Tibial artery (tissue), 4 donors: ENCODE measurements at regions not wholly inside any gene's neighbourhood (a gene's known extent, or its start where the extent isn't known, plus 50 kb on each side); places are given as distances from the start of the nearest gene placed in this dataset.

Experiments
- DNase-seq, 2 donors: peaks; one replicate each; pipeline ENCODE4 v3.0.0-alpha.2; 2019
- H3K27ac ChIP-seq, 2 donors: fragments of 200-600 bp; sonication (generic) in 1 of 2; 1 replicate in 1 of 2; 2 replicates in 1 of 2; pipeline ENCODE4 v1.5.1; 2018 to 2019; ENCODE audit warnings: mild to moderate bottlenecking in 1 of 2
- H3K27me3 ChIP-seq, 2 donors: fragments of 200-600 bp; sonication (generic) in 1 of 2; one replicate each; pipeline versions ENCODE4 v1.5.1 to v1.6.0; 2016 to 2019
- H3K36me3 ChIP-seq, 3 donors: fragments of 200-600 bp; sonication (generic) in 2 of 3; one replicate each; pipeline ENCODE4 v1.5.1; 2016 to 2019; ENCODE audit warnings: mild to moderate bottlenecking in 2 of 3
- H3K4me1 ChIP-seq, 4 donors: fragments of 200-600 bp; sonication (generic) in 2 of 4; 1 replicate in 3 of 4; 2 replicates in 1 of 4; pipeline ENCODE4 v1.5.1; 2016 to 2019
- H3K4me3 ChIP-seq, 2 donors: fragments of 200-600 bp; sonication (generic) in 1 of 2; 1 replicate in 1 of 2; 2 replicates in 1 of 2; pipeline ENCODE4 v1.5.1; 2018 to 2019; ENCODE audit warnings: mild to moderate bottlenecking in 2 of 2
- H3K9me3 ChIP-seq, 3 donors: fragments of 200-600 bp; sonication (generic) in 1 of 3; one replicate each; pipeline ENCODE4 v1.5.1; 2016 to 2019
- intact Hi-C: fragments of 100-400 bp; cut with DNase I; formaldehyde crosslinking; loops from one replicate; pipeline ENCODE4 v1.15.0; 2023; ENCODE audit warnings: low total_unique reads
- TF ChIP-seq, protein P1 (sequence below), 2 experiments: fragments of 200-600 bp in 1 of 2; fragments of 450-650 bp in 1 of 2; IDR thresholded peaks; one replicate each; pipeline ENCODE4 v1.5.1; 2017 to 2019; ENCODE audit warnings: antibody characterized with exemption in 2 of 2, mild to moderate bottlenecking in 1 of 2, moderate library complexity in 1 of 2

DNA sequence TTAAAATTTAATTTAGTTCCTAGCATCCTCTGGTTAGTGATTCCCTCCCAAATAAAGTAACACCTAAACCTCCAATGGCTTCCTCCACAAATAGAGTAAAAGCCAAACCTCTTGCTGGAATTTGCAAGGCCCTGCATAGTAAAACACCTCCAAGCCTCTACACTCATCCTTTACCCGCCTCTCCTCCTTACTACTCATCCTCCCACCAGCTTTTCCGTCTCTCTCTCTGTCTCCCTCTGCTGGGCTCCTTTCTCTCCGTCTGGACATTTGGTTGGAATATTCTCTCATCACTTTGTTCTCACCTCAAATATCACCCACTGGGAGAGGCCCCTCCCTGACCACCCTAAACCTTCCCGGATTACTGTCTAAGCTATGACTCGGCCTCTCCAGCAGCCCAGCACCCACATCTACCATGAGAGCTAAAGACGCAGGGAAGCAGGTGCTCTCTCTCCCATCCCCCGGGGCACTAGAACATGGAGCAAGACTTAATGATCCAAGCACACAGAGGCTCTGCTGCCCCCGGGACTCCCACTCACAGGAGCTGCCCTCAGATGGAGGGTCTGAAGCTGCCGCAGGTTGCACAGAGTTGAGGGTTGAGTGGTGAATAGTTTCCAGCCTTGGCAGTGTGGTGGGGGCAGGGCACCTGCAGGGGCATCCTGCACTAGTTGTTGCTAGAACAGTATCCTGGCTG lies 167.2 kb downstream of the FBXO15 start:
- Histone ChIP-seq H3K4me3 (no peak overlapping the region), H3K9me3 (no peaks in the 10 kb centered on the region), H3K4me1 (peaks cover 0 to 18% (median 1%) of the 10 kb centered on the region in 4 donors), H3K27me3 (no peaks in the 10 kb centered on the region), H3K27ac (no peak overlapping the region), H3K36me3 (no peaks in the 10 kb centered on the region)
- intact Hi-C loops: no loop called here
- TF ChIP-seq, protein P1, sequence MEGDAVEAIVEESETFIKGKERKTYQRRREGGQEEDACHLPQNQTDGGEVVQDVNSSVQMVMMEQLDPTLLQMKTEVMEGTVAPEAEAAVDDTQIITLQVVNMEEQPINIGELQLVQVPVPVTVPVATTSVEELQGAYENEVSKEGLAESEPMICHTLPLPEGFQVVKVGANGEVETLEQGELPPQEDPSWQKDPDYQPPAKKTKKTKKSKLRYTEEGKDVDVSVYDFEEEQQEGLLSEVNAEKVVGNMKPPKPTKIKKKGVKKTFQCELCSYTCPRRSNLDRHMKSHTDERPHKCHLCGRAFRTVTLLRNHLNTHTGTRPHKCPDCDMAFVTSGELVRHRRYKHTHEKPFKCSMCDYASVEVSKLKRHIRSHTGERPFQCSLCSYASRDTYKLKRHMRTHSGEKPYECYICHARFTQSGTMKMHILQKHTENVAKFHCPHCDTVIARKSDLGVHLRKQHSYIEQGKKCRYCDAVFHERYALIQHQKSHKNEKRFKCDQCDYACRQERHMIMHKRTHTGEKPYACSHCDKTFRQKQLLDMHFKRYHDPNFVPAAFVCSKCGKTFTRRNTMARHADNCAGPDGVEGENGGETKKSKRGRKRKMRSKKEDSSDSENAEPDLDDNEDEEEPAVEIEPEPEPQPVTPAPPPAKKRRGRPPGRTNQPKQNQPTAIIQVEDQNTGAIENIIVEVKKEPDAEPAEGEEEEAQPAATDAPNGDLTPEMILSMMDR (IDR thresholded peaks at IDR 0.05): no peak
- DNase-seq: no peak

DNA sequence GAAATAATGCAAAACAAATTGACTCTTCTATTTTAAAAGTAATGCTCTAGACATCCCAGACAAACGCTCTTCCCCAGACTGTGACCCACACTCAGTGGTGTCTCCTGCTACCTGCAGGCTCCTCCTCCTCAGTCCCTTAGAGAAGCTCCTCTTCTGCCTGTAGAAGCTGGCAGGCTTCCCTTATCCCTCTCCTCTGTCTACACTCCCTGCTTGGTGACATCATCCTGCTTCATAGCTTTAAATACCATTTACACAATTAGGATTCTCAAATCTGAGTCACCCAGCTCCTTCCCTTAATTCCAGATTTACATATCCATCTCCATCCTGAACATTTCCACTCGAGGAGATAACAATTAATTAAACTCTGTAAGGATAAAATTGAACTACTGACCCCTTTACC lies 167.9 kb downstream of the FBXO15 start:
- TF ChIP-seq, protein P1 (IDR thresholded peaks at IDR 0.05): no peak
- Histone ChIP-seq H3K27ac (no peak overlapping the region), H3K4me1 (peaks cover 0 to 18% (median 1%) of the 10 kb centered on the region in 4 donors), H3K27me3 (no peaks in the 10 kb centered on the region), H3K9me3 (no peaks in the 10 kb centered on the region), H3K36me3 (no peaks in the 10 kb centered on the region), H3K4me3 (no peak overlapping the region)
- no peak for DNase-seq
- intact Hi-C loops: no loop called here

DNA sequence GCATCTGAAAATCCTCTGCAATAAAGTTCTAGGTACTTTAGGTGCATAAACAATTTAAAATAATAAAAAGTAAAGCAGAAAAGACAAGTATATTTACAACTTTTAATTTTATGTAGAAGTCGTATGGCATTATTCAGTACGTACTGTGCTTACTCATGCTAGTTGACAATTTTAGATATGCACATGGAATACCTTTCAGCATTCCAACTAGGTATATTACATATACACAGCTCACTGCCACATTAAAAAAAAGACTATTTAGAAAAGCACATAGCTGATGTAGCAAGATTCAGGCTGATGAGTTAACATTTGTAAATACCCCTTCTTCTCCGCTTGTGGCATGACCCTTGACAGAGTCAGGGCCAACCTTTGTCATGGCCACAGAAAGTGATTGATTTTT lies 171.2 kb downstream of the FBXO15 start:
- no peaks in the 10 kb centered on the region for H3K27me3 ChIP-seq
- no peak for DNase-seq
- H3K27ac ChIP-seq: no peak overlapping the region
- TF ChIP-seq, protein P1 (IDR thresholded peaks at IDR 0.05): no peak
- H3K4me3 ChIP-seq: no peak overlapping the region
- H3K9me3 ChIP-seq: no peaks in the 10 kb centered on the region
- intact Hi-C loops: no loop called here
- no peaks in the 10 kb centered on the region for H3K36me3 ChIP-seq
- no peaks in the 10 kb centered on the region for H3K4me1 ChIP-seq

DNA sequence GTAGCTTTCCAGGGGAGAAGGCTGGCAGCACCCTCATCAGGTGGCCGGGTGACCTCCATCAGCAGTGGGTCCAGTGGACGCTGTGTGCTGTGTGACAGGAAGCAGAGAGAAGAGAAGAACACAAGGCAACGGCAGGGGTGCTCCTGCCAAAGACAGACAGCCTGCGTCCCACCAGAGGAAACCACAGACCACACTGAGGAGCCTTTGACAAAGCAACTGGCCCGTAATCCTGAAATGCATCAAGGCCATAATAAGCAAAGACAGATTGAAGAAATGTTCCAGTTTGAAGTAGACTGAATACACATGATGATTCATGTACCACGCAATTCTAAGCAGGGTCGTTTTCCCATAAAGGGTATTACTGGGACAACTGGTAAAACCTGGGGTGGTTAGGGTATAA lies 172.4 kb downstream of the FBXO15 start:
- TF ChIP-seq, protein P1 (IDR thresholded peaks at IDR 0.05): no peak

DNA sequence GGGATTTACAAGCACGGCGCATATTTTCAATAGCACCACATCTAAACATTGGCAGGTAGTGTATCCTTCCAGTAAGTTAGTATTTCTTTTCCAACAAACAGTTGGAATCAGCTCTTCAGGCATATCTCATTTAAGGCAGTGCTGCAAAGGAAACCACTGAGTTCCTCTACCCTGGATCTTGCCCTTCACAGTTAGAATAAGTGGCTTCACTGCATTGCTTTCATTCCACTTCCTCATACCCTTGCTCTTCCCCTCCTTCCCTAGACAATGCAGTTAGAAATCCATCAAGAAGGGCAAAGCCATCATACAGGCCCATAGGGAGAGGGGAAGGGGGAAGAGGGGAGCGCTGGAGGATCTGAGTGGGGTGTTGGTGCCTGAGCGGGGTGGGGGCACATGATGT lies 173.7 kb downstream of the FBXO15 start:
- H3K4me1 ChIP-seq: no peaks in the 10 kb centered on the region
- intact Hi-C loops: no loop called here

More for the DNA sequence above, 172.4 kb downstream of the FBXO15 start:
- no peak overlapping the region for H3K27ac ChIP-seq
- no peak for DNase-seq
- H3K27me3 ChIP-seq: no peaks in the 10 kb centered on the region
- H3K4me1 ChIP-seq: no peaks in the 10 kb centered on the region
- intact Hi-C loops: no loop called here
- no peaks in the 10 kb centered on the region for H3K36me3 ChIP-seq
- no peak overlapping the region for H3K4me3 ChIP-seq
- H3K9me3 ChIP-seq: no peaks in the 10 kb centered on the region

More for the DNA sequence above, 173.7 kb downstream of the FBXO15 start:
- H3K36me3 ChIP-seq: no peaks in the 10 kb centered on the region
- no peaks in the 10 kb centered on the region for H3K27me3 ChIP-seq
- TF ChIP-seq, protein P1 (IDR thresholded peaks at IDR 0.05): no peak
- no peak for DNase-seq
- H3K27ac ChIP-seq: no peak overlapping the region
- no peak overlapping the region for H3K4me3 ChIP-seq
- no peaks in the 10 kb centered on the region for H3K9me3 ChIP-seq
